ENCODE measurements at regions not wholly inside any gene's neighbourhood (a gene's known extent, or its start where the extent isn't known, plus 50 kb on each side); places are given as distances from the start of the nearest gene placed in this dataset.
"Not testable (repeated sequence)": the region's sequence is repeated elsewhere in the genome, so short reads cannot be mapped to it uniquely, and the experiment has no call there.

- DNase-seq = no peak
These were observed 131.3 kb downstream of the LPIN1 start for GRCh38 chr2:11877764-11878163.

GRCh38 chr2:11885253-11885652, 138.8 kb downstream of the LPIN1 start:
- DNase-seq = not testable (repeated sequence)

- DNase-seq = not testable (repeated sequence)
These were observed 140.5 kb downstream of the LPIN1 start for GRCh38 chr2:11886899-11887298.

GRCh38 chr2:11889101-11889850, 142.8 kb downstream of the LPIN1 start:
- DNase-seq = no peak

GRCh38 chr2:11889854-11890253, 143.4 kb downstream of the LPIN1 start:
- DNase-seq = no peak

- DNase-seq = no peak
These were observed 144.6 kb downstream of the LPIN1 start for GRCh38 chr2:11891028-11891427.

- no peak for DNase-seq
These were observed 145.4 kb downstream of the LPIN1 start for GRCh38 chr2:11891671-11892440.

- no peak for DNase-seq
These were observed 150.0 kb downstream of the LPIN1 start for GRCh38 chr2:11896386-11896785.

GRCh38 chr2:11898576-11898975, 152.1 kb downstream of the LPIN1 start:
- no peak for DNase-seq

- DNase-seq = no peak
These were observed 152.9 kb downstream of the LPIN1 start for GRCh38 chr2:11899264-11899818.

GRCh38 chr2:11900891-11901290, 154.5 kb downstream of the LPIN1 start:
- not testable (repeated sequence) for DNase-seq

- DNase-seq = no peak
These were observed 155.1 kb downstream of the LPIN1 start for GRCh38 chr2:11901351-11902069.

- DNase-seq = no peak
These were observed 156.7 kb downstream of the LPIN1 start for GRCh38 chr2:11903085-11903606.

GRCh38 chr2:11904029-11904428, 157.6 kb downstream of the LPIN1 start:
- no peak for DNase-seq

GRCh38 chr2:11904941-11905340, 158.5 kb downstream of the LPIN1 start:
- no peak for DNase-seq

- no peak for DNase-seq
These were observed 160.8 kb downstream of the LPIN1 start for GRCh38 chr2:11907190-11907589.

GRCh38 chr2:11910971-11911370, 164.5 kb downstream of the LPIN1 start:
- DNase-seq = no peak

- no peak for DNase-seq
These were observed 166.5 kb downstream of the LPIN1 start for GRCh38 chr2:11912980-11913379.

GRCh38 chr2:11914455-11914854, 168.0 kb downstream of the LPIN1 start:
- no peak for DNase-seq

GRCh38 chr2:11915650-11916049, 169.2 kb downstream of the LPIN1 start:
- no peak for DNase-seq

GRCh38 chr2:11919953-11920352, 173.5 kb downstream of the LPIN1 start:
- no peak for DNase-seq

- DNase-seq = no peak
These were observed 174.7 kb downstream of the LPIN1 start for GRCh38 chr2:11920993-11921583.

GRCh38 chr2:11922294-11922693, 175.9 kb downstream of the LPIN1 start:
- no peak for DNase-seq

Measured in NCI-H2029 (cell line).